Esophagus (tissue), 2 donors: ENCODE measurements at regions not wholly inside any gene's neighbourhood (a gene's known extent, or its start where the extent isn't known, plus 50 kb on each side); places are given as distances from the start of the nearest gene placed in this dataset.
"Not testable (repeated sequence)": the region's sequence is repeated elsewhere in the genome, so short reads cannot be mapped to it uniquely, and the experiment has no call there.

ENCODE experiments used
- H3K27ac ChIP-seq, 2 donors: one replicate each; pipeline ENCODE4 v1.5.1; 2013; ENCODE audit warnings: low read depth in 2 of 2, mild to moderate bottlenecking in 2 of 2, inconsistent platforms in 1 of 2, low read length in 1 of 2, moderate library complexity in 1 of 2
- H3K27me3 ChIP-seq, 2 donors: one replicate each; pipeline ENCODE4 v1.6.1; 2013; ENCODE audit warnings: low read length in 2 of 2, control low read depth in 1 of 2, mild to moderate bottlenecking in 1 of 2; ENCODE audit not compliant: insufficient read depth in 2 of 2, control insufficient read depth in 1 of 2
- H3K36me3 ChIP-seq, 2 donors: one replicate each; pipeline ENCODE4 v1.6.1; 2013; ENCODE audit warnings: low read length in 1 of 2; ENCODE audit not compliant: control insufficient read depth in 2 of 2, insufficient read depth in 2 of 2
- H3K4me1 ChIP-seq, 2 donors: one replicate each; pipeline ENCODE4 v1.6.1; 2013; ENCODE audit warnings: low read length in 1 of 2; ENCODE audit not compliant: control insufficient read depth in 2 of 2, insufficient read depth in 2 of 2
- H3K4me3 ChIP-seq, 2 donors: one replicate each; pipeline ENCODE4 v1.5.1; 2013; ENCODE audit warnings: low read length in 2 of 2, mild to moderate bottlenecking in 2 of 2, low read depth in 1 of 2, moderate library complexity in 1 of 2
- H3K9me3 ChIP-seq, 2 donors: one replicate each; pipeline ENCODE4 v1.6.1; 2013; ENCODE audit warnings: mild to moderate bottlenecking in 2 of 2, low read depth in 1 of 2, low read length in 1 of 2, moderate library complexity in 1 of 2; ENCODE audit not compliant: control insufficient read depth in 2 of 2, insufficient read depth in 1 of 2
- WGBS, 2 donors: extraction: QIAGEN DNeasy Blood & Tissue Kit; methylation state at CpG; one replicate each; pipeline ENCODE4 v1.1.7; 2013; 5-methylcytosine and 5-hydroxymethylcytosine counted together
- donor health status: healthy with polysubstance abuse.
- donor health status: Bipolar disorder and iron deficiency.

GRCh38 chr1:90356101-90356500 is 361.0 kb downstream of the BARHL2 start:
- Histone ChIP-seq H3K36me3 (no peaks in the 10 kb centered on the region), H3K27ac (no peak overlapping the region), H3K27me3 (peaks cover 0 to 3% of the 10 kb centered on the region in 2 donors), H3K4me1 (no peaks in the 10 kb centered on the region), H3K9me3 (peaks cover 0 to 5% of the 10 kb centered on the region in 2 donors), H3K4me3 (no peak overlapping the region)
- 85% methylated on average over 3 of the region's 3 CpGs for WGBS, 2 donors

GRCh38 chr1:90354704-90355103 is 359.8 kb downstream of the ZNF326 start:
- Histone ChIP-seq H3K4me3 (no peak overlapping the region), H3K4me1 (no peaks in the 10 kb centered on the region), H3K36me3 (no peaks in the 10 kb centered on the region), H3K27me3 (peaks cover 0 to 3% of the 10 kb centered on the region in 2 donors), H3K9me3 (peaks cover 0 to 3% of the 10 kb centered on the region in 2 donors), H3K27ac (no peak overlapping the region)
- 80% methylated on average over 2 of the region's 2 CpGs for WGBS, 2 donors

- Histone ChIP-seq H3K9me3 (peaks cover 0 to 2% of the 10 kb centered on the region in 2 donors), H3K27me3 (peaks cover 0 to 3% of the 10 kb centered on the region in 2 donors), H3K36me3 (no peaks in the 10 kb centered on the region), H3K4me3 (no peak overlapping the region), H3K4me1 (no peaks in the 10 kb centered on the region), H3K27ac (no peak overlapping the region)
- 17 to 64% methylated on average over 2 of the region's 2 CpGs for WGBS, 2 donors
These were observed 356.1 kb downstream of the ZNF326 start for GRCh38 chr1:90351019-90351418.

GRCh38 chr1:90349510-90349909 is 354.6 kb downstream of the ZNF326 start:
- 81 to 83% methylated on average over 4 of the region's 4 CpGs for WGBS, 2 donors
- no peak overlapping the region for H3K4me3 ChIP-seq
- H3K36me3 ChIP-seq, result no peaks in the 10 kb centered on the region
- H3K27me3 ChIP-seq, result peaks cover 0 to 3% of the 10 kb centered on the region in 2 donors
- no peaks in the 10 kb centered on the region for H3K4me1 ChIP-seq
- H3K9me3 ChIP-seq, result peaks cover 0 to 2% of the 10 kb centered on the region in 2 donors
- H3K27ac ChIP-seq, result no peak overlapping the region

- H3K27me3 ChIP-seq, result peaks cover 0 to 3% of the 10 kb centered on the region in 2 donors
- H3K4me3 ChIP-seq, result no peak overlapping the region
- WGBS, 2 donors, result 93 to 96% methylated on average over 1 of the region's 1 CpG
- H3K4me1 ChIP-seq, result no peaks in the 10 kb centered on the region
- H3K9me3 ChIP-seq, result peaks cover 0 to 2% of the 10 kb centered on the region in 2 donors
- no peak overlapping the region for H3K27ac ChIP-seq
- no peaks in the 10 kb centered on the region for H3K36me3 ChIP-seq
These were observed 354.0 kb downstream of the ZNF326 start for GRCh38 chr1:90348934-90349333.

GRCh38 chr1:90348459-90348858 is 353.5 kb downstream of the ZNF326 start:
- 94 to 96% methylated on average over 2 of the region's 2 CpGs for WGBS, 2 donors
- H3K9me3 ChIP-seq, H3K4me1 ChIP-seq, H3K27me3 ChIP-seq, H3K4me3 ChIP-seq, H3K36me3 ChIP-seq, H3K27ac ChIP-seq: not testable (repeated sequence)

- Histone ChIP-seq H3K36me3 (no peaks in the 10 kb centered on the region), H3K9me3 (peaks cover 0 to 2% of the 10 kb centered on the region in 2 donors)
- 47 to 57% methylated on average over 1 of the region's 1 CpG for WGBS, 2 donors
These were observed 352.5 kb downstream of the ZNF326 start for GRCh38 chr1:90347366-90347765.

GRCh38 chr1:90346757-90347156 is 351.8 kb downstream of the ZNF326 start:
- no peaks in the 10 kb centered on the region for H3K27me3 ChIP-seq
- peaks cover 0 to 2% of the 10 kb centered on the region in 2 donors for H3K9me3 ChIP-seq
- WGBS, 2 donors, result 61 to 65% methylated on average over 2 of the region's 2 CpGs
- H3K4me1 ChIP-seq, result no peaks in the 10 kb centered on the region
- H3K36me3 ChIP-seq, result no peaks in the 10 kb centered on the region
- no peak overlapping the region for H3K27ac ChIP-seq
- H3K4me3 ChIP-seq, result no peak overlapping the region

More at GRCh38 chr1:90347366-90347765, 352.5 kb downstream of the ZNF326 start:
- no peak overlapping the region for H3K4me3 ChIP-seq
- no peaks in the 10 kb centered on the region for H3K4me1 ChIP-seq
- no peaks in the 10 kb centered on the region for H3K27me3 ChIP-seq
- no peak overlapping the region for H3K27ac ChIP-seq

GRCh38 chr1:90346349-90346748 is 351.4 kb downstream of the ZNF326 start:
- Histone ChIP-seq H3K4me1 (no peaks in the 10 kb centered on the region), H3K36me3 (no peaks in the 10 kb centered on the region), H3K4me3 (no peak overlapping the region), H3K27ac (no peak overlapping the region), H3K27me3 (no peaks in the 10 kb centered on the region), H3K9me3 (peaks cover 0 to 2% of the 10 kb centered on the region in 2 donors)
- 86 to 87% methylated on average over 1 of the region's 1 CpG for WGBS, 2 donors

- 72 to 74% methylated on average over 1 of the region's 1 CpG for WGBS, 2 donors
These were observed 350.2 kb downstream of the ZNF326 start for GRCh38 chr1:90344963-90345730.

More at GRCh38 chr1:90344963-90345730, 350.2 kb downstream of the ZNF326 start:
- Histone ChIP-seq H3K27me3 (no peaks in the 10 kb centered on the region), H3K4me3 (no peak overlapping the region), H3K9me3 (peaks cover 0 to 2% of the 10 kb centered on the region in 2 donors), H3K36me3 (no peaks in the 10 kb centered on the region), H3K4me1 (no peaks in the 10 kb centered on the region), H3K27ac (no peak overlapping the region)
